B cell (primary cell): ENCODE measurements at regions not wholly inside any gene's neighbourhood (a gene's known extent, or its start where the extent isn't known, plus 50 kb on each side); places are given as distances from the start of the nearest gene placed in this dataset.

Source experiments
- ATAC-seq: fragments of 200-7000 bp; cut with Tn5 transposase; one replicate; pipeline ENCODE4 v1.10.0; 2021; ENCODE audit warnings: low read depth, mild to moderate bottlenecking, moderate number of reproducible peaks, moderate library complexity
- CTCF ChIA-PET: fragments of 350-600 bp; sonication (Branson Sonifier 250); formaldehyde crosslinking; loops from one replicate; lab custom pipeline; 2021; ENCODE audit warnings: antibody characterized with exemption, inconsistent platforms; lab: Charles Lee
- POLR2A ChIA-PET: fragments of 350-600 bp; sonication (Branson Sonifier 250); formaldehyde crosslinking; loops from one replicate; lab custom pipeline; 2021; ENCODE audit warnings: antibody characterized with exemption; lab: Charles Lee
- DNase-seq: peaks from one replicate; pipeline ENCODE4 v3.0.0; 2013
- H2AFZ ChIP-seq: 2 replicates; pipeline ENCODE4 v1.6.1; 2012; ENCODE audit warnings: mild to moderate bottlenecking, low read depth, low read length; ENCODE audit not compliant: insufficient read depth, poor library complexity, severe bottlenecking
- H3K27ac ChIP-seq, 2 donors: 1 replicate in 1 of 2; 2 replicates in 1 of 2; pipeline ENCODE4 v1.5.1; 2012 to 2013; ENCODE audit warnings: low read length in 2 of 2, mild to moderate bottlenecking in 2 of 2, moderate library complexity in 1 of 2
- H3K27me3 ChIP-seq, 4 experiments: fragments of 200-600 bp in 1 of 4; sonication (generic) in 1 of 4; replicated peaks in 1 of 4; 1 replicate in 2 of 4; 2 replicates in 2 of 4; pipeline versions ENCODE4 v1.6.1 to v1.7.0; 2013 to 2016; ENCODE audit warnings: low read length in 3 of 4, mild to moderate bottlenecking in 2 of 4, mixed read lengths in 1 of 4, moderate library complexity in 1 of 4; ENCODE audit not compliant: insufficient read depth in 4 of 4, control insufficient read depth in 3 of 4; ENCODE audit errors: control extremely low read depth in 1 of 4
- H3K36me3 ChIP-seq, 2 experiments: replicated peaks in 1 of 2; 1 replicate in 1 of 2; 2 replicates in 1 of 2; pipeline versions ENCODE4 v1.6.1 to v1.7.1; 2013; ENCODE audit warnings: low read length in 1 of 2; ENCODE audit not compliant: insufficient read depth in 2 of 2, control insufficient read depth in 1 of 2; ENCODE audit errors: control extremely low read depth in 1 of 2, extremely low read depth in 1 of 2
- H3K4me1 ChIP-seq, 2 donors: fragments of 200-600 bp in 1 of 2; sonication (generic) in 1 of 2; 1 replicate in 1 of 2; 2 replicates in 1 of 2; pipeline versions ENCODE4 v1.5.1 to v1.6.1; 2013 to 2017; ENCODE audit warnings: low read length in 2 of 2; ENCODE audit not compliant: control insufficient read depth in 2 of 2, insufficient read depth in 2 of 2
- H3K4me2 ChIP-seq: replicated peaks from 2 replicates; pipeline ENCODE3; 2012; ENCODE audit warnings: mild to moderate bottlenecking, low read depth, low read length; ENCODE audit not compliant: poor library complexity, severe bottlenecking
- H3K4me3 ChIP-seq, 5 experiments: fragments of 200-600 bp in 1 of 5; sonication (generic) in 1 of 5; 1 replicate in 3 of 5; 2 replicates in 2 of 5; pipeline versions ENCODE4 v1.5.1 to v1.7.0; 2011 to 2016; ENCODE audit warnings: low read length in 4 of 5, mild to moderate bottlenecking in 4 of 5, low read depth in 2 of 5, control low read depth in 1 of 5, moderate library complexity in 1 of 5; ENCODE audit not compliant: insufficient read depth in 1 of 5; ENCODE audit errors: control extremely low read depth in 1 of 5, extremely low read depth in 1 of 5
- H3K79me2 ChIP-seq: fragments of 200-600 bp; sonication (generic); one replicate; pipeline ENCODE4 v1.6.0; 2016; ENCODE audit warnings: low read length; ENCODE audit not compliant: control insufficient read depth, insufficient read depth
- H3K9ac ChIP-seq: fragments of 200-600 bp; sonication (generic); 2 replicates; pipeline ENCODE4 v1.6.1; 2017; ENCODE audit warnings: mild to moderate bottlenecking, low read length, moderate library complexity
- H3K9me3 ChIP-seq, 3 donors: one replicate each; pipeline versions ENCODE4 v1.6.1 to v1.7.1; 2013; ENCODE audit warnings: low read length in 2 of 3; ENCODE audit not compliant: control insufficient read depth in 2 of 3, insufficient read depth in 1 of 3; ENCODE audit errors: control extremely low read depth in 1 of 3
- H4K20me1 ChIP-seq: 2 replicates; pipeline ENCODE4 v1.6.0; 2012; ENCODE audit warnings: mild to moderate bottlenecking, low read length; ENCODE audit not compliant: insufficient read depth, control insufficient read depth, poor library complexity, severe bottlenecking
- H3K27ac Mint-ChIP-seq: one replicate; pipeline ENCODE4 v1.8.0; 2021; ENCODE audit warnings: mixed read lengths
- H3K27me3 Mint-ChIP-seq: one replicate; pipeline ENCODE4 v1.8.0; 2021; ENCODE audit warnings: mixed read lengths
- H3K4me1 Mint-ChIP-seq: one replicate; pipeline ENCODE4 v1.8.0; 2021; ENCODE audit warnings: mixed read lengths
- H3K4me3 Mint-ChIP-seq: one replicate; pipeline ENCODE4 v1.8.0; 2021; ENCODE audit warnings: mixed read lengths
- H3K9me3 Mint-ChIP-seq: one replicate; pipeline ENCODE4 v1.8.0; 2022; ENCODE audit warnings: mixed read lengths; ENCODE audit not compliant: insufficient read depth
- CTCF ChIP-seq: fragments of 200-600 bp; IDR thresholded peaks from one replicate; pipeline ENCODE4 v1.8.0; 2022; ENCODE audit warnings: antibody characterized with exemption, mild to moderate bottlenecking
- EZH2 ChIP-seq: IDR thresholded peaks from 2 replicates; pipeline ENCODE4 v1.6.1; 2012; ENCODE audit warnings: borderline replicate concordance, low read depth, mild to moderate bottlenecking, moderate library complexity, low read length; ENCODE audit not compliant: insufficient read depth, poor library complexity, severe bottlenecking
- WGBS: methylation state at CpG from one replicate; pipeline ENCODE4 v1.1.5; 2013; ENCODE audit warnings: missing lambda C conversion rate; ENCODE audit not compliant: insufficient coverage; 5-methylcytosine and 5-hydroxymethylcytosine counted together
- intact Hi-C: fragments of 100-400 bp; cut with micrococcal nuclease; formaldehyde crosslinking; loops from one replicate; pipeline ENCODE4 v1.10.0; 2022

GRCh38 chr9:739362-739761 lies 102.1 kb upstream of the DMRT1 start:
- DNase-seq (no peak), ATAC-seq (no peak)
- H3K27ac ChIP-seq, result no peak overlapping the region
- no peak overlapping the region for H3K27ac Mint-ChIP-seq
- H3K27me3 ChIP-seq, result no peaks in the 10 kb centered on the region
- H2AFZ ChIP-seq, result no peak overlapping the region
- no peaks in the 10 kb centered on the region for H3K27me3 Mint-ChIP-seq
- H3K4me1 Mint-ChIP-seq, result no peaks in the 10 kb centered on the region
- POLR2A ChIA-PET, result no interaction called here
- TF ChIP-seq CTCF (no peak), EZH2 (no peak)
- no peaks in the 10 kb centered on the region for H3K79me2 ChIP-seq
- no peak overlapping the region for H3K4me2 ChIP-seq
- CTCF ChIA-PET, result no interaction called here
- intact Hi-C loops, result no loop called here
- H3K9me3 ChIP-seq, result no peaks in the 10 kb centered on the region
- no peaks in the 10 kb centered on the region for H3K36me3 ChIP-seq
- H3K4me1 ChIP-seq, result no peaks in the 10 kb centered on the region
- H3K4me3 ChIP-seq, result no peak overlapping the region
- no peak overlapping the region for H3K9ac ChIP-seq
- H3K9me3 Mint-ChIP-seq, result no peaks in the 10 kb centered on the region
- no peaks in the 10 kb centered on the region for H4K20me1 ChIP-seq
- H3K4me3 Mint-ChIP-seq, result no peak overlapping the region

GRCh38 chr9:740221-740620 lies 101.3 kb upstream of the DMRT1 start:
- no peak for TF ChIP-seq EZH2
- TF ChIP-seq CTCF, result no peak
- Mint-ChIP-seq H3K27ac (no peak overlapping the region), H3K9me3 (no peaks in the 10 kb centered on the region), H3K27me3 (no peaks in the 10 kb centered on the region), H3K4me3 (no peak overlapping the region), H3K4me1 (no peaks in the 10 kb centered on the region)
- intact Hi-C loops, result no loop called here
- no peaks in the 10 kb centered on the region for H3K27me3 ChIP-seq
- H3K36me3 ChIP-seq, result no peaks in the 10 kb centered on the region
- H2AFZ ChIP-seq, result no peak overlapping the region
- H3K9me3 ChIP-seq, result no peaks in the 10 kb centered on the region
- no peak overlapping the region for H3K9ac ChIP-seq
- H3K4me3 ChIP-seq, result no peak overlapping the region
- no peaks in the 10 kb centered on the region for H3K4me1 ChIP-seq
- POLR2A ChIA-PET, result no interaction called here
- H3K79me2 ChIP-seq, result no peaks in the 10 kb centered on the region
- ATAC-seq, result no peak
- WGBS, result 100% methylated on average over 7 of the region's 10 CpGs
- H3K4me2 ChIP-seq, result no peak overlapping the region
- no peaks in the 10 kb centered on the region for H4K20me1 ChIP-seq
- DNase-seq, result no peak
- H3K27ac ChIP-seq, result no peak overlapping the region
- CTCF ChIA-PET, result no interaction called here
